Lower leg skin (tissue), 4 donors: ENCODE measurements at regions not wholly inside any gene's neighbourhood (a gene's known extent, or its start where the extent isn't known, plus 50 kb on each side); places are given as distances from the start of the nearest gene placed in this dataset.

Experiments used
- DNase-seq, 2 donors: peaks; one replicate each; pipeline ENCODE4 v3.0.0-alpha.2; 2019; ENCODE audit warnings: low spot score in 2 of 2
- H3K4me3 ChIP-seq: fragments of 200-600 bp; sonication (generic); 2 replicates; pipeline ENCODE4 v1.5.1; 2017; ENCODE audit warnings: mild to moderate bottlenecking, low read depth; ENCODE audit not compliant: poor library complexity, severe bottlenecking
- POLR2A ChIP-seq, 2 donors: fragments of 450-650 bp; IDR thresholded peaks; one replicate each; pipeline ENCODE4 v1.6.1; 2016 to 2017; ENCODE audit warnings: antibody characterized with exemption in 2 of 2, mild to moderate bottlenecking in 1 of 2, moderate library complexity in 1 of 2
- WGBS, 2 donors: methylation state at CpG; one replicate each; pipeline ENCODE4 v1.1.5; 2018; 5-methylcytosine and 5-hydroxymethylcytosine counted together
- intact Hi-C: fragments of 100-400 bp; cut with DNase I; formaldehyde crosslinking; loops from one replicate; pipeline ENCODE4 v1.15.0; 2023; ENCODE audit warnings: low total_unique reads
- TF ChIP-seq, protein P1 (sequence below), 3 donors: fragments of 450-650 bp; IDR thresholded peaks; one replicate each; pipeline ENCODE4 v1.5.1; 2016; ENCODE audit warnings: antibody characterized with exemption in 3 of 3, mild to moderate bottlenecking in 3 of 3, moderate library complexity in 2 of 3

DNA sequence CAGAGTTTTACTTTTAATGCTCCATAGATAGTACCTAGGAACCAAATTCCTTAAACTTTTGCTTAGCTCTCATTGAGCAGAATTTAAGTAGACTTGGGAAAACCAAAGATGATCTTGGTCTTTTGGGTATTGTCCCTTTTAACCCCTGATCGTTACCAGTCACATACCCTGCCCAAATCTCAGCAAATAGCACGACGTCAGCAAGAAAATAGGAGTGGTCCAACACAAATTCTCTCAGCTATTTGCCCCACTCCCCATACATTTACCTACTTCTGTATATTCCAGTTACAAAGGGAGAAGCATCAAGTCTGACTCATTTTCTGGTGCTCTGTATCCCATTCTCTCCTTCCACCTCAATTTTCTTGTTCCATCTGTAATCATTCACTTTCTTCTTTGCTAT is 387.3 kb downstream of the CCDC85A start:
- H3K4me3 ChIP-seq, result no peak overlapping the region
- intact Hi-C loops, result no loop called here
- DNase-seq, result no peak
- WGBS, 2 donors, result 72 to 81% methylated on average over 3 of the region's 3 CpGs
- no peak for TF ChIP-seq POLR2A (IDR thresholded peaks at IDR 0.05)
- TF ChIP-seq, protein P1, sequence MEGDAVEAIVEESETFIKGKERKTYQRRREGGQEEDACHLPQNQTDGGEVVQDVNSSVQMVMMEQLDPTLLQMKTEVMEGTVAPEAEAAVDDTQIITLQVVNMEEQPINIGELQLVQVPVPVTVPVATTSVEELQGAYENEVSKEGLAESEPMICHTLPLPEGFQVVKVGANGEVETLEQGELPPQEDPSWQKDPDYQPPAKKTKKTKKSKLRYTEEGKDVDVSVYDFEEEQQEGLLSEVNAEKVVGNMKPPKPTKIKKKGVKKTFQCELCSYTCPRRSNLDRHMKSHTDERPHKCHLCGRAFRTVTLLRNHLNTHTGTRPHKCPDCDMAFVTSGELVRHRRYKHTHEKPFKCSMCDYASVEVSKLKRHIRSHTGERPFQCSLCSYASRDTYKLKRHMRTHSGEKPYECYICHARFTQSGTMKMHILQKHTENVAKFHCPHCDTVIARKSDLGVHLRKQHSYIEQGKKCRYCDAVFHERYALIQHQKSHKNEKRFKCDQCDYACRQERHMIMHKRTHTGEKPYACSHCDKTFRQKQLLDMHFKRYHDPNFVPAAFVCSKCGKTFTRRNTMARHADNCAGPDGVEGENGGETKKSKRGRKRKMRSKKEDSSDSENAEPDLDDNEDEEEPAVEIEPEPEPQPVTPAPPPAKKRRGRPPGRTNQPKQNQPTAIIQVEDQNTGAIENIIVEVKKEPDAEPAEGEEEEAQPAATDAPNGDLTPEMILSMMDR (IDR thresholded peaks at IDR 0.05), result no peak

DNA sequence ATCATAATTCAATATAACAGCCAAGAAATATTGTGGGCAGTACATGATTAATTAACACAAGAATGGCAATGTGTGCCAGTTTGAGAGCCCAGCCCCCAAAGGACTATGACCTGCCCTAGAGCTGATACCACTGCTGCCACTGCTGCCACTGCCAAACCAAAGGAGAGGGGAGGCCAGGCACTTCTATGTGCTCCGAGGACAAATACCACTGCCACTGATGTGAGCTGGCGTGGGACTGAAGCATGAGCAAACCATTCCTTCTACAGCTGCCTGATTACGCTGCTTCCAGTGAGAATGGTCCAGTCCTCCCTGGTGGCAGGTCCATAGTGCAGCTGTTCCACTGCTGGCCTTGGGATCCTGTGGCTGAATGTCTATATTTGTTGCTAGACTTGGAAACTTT is 392.2 kb downstream of the CCDC85A start:
- WGBS, 2 donors, result 40 to 61% methylated on average over 3 of the region's 3 CpGs
- DNase-seq, result no peak
- intact Hi-C loops, result no loop called here
- TF ChIP-seq POLR2A (IDR thresholded peaks at IDR 0.05), result no peak
- TF ChIP-seq, protein P1 (IDR thresholded peaks at IDR 0.05), result no peak
- H3K4me3 ChIP-seq, result no peak overlapping the region

DNA sequence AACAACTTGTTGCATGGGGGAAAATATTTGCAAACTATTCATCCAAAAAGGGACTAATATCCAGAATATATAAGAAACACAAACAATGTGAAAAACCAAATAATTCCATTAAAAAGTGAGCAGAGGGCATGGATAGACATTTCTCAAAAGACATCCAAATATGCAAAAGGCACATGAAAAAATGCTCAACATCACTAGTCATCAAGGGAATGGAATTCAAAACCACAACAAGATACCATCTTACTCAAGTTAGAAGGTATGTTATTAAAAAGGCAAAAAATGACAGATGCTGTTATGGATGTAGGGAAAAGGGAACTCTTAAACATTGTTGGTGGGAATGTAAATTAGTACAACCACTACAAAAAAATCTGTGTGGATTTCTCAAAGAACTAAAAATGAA is 396.5 kb downstream of the CCDC85A start:
- TF ChIP-seq, protein P1 (IDR thresholded peaks at IDR 0.05), result no peak
- TF ChIP-seq POLR2A (IDR thresholded peaks at IDR 0.05), result no peak
- intact Hi-C loops, result no loop called here
- no peak overlapping the region for H3K4me3 ChIP-seq
- no peak for DNase-seq

DNA sequence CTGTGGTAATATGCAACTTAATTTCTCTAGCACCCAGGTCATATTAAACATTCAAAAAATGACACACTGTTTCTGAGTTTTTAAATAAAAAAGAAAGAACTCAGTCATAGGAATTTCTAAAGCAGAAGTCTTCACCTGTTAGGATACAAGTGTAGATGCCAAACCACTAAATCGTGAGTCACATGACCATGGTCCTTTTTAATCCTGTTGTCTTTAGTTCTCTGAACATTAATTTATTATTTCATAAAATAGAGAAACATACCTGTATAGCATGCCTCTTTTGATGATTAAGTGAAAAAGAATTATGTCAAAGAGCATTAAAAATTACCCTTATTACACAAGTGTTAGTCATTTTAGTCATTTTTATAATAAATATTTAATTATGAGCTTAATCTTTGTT is 398.8 kb downstream of the CCDC85A start:
- no peak for DNase-seq
- WGBS, 2 donors, result 61 to 72% methylated on average over 1 of the region's 1 CpG
- no peak overlapping the region for H3K4me3 ChIP-seq
- intact Hi-C loops, result no loop called here
- TF ChIP-seq, protein P1 (IDR thresholded peaks at IDR 0.05), result no peak
- no peak for TF ChIP-seq POLR2A (IDR thresholded peaks at IDR 0.05)

DNA sequence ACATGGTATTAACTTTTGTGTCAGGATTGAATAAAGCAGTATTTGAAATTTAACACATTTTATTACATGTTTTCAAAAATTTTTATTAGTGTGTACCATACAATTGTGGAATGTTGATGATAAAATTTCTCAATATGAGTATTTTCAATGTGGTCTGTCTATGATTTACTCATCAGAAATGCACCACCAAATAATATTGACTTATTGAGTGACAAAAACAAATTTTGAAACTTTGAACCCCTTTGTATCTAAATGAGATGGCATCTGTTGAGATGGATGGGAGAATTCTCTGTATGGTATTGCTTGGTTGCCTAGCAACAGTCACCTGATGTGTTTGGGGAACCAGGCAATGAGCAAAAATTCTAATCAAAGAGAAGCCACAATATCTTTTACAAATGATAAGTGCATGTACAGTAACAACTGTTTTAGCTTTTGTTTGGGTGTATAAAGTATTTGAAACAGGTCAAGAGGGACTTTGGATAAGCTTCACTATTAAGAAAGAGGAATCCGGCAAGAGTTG is 400.1 kb downstream of the CCDC85A start:
- no peak overlapping the region for H3K4me3 ChIP-seq
- 76 to 94% methylated on average over 1 of the region's 1 CpG for WGBS, 2 donors
- intact Hi-C loops, result no loop called here
- no peak for DNase-seq
- TF ChIP-seq POLR2A (IDR thresholded peaks at IDR 0.05), result no peak

DNA sequence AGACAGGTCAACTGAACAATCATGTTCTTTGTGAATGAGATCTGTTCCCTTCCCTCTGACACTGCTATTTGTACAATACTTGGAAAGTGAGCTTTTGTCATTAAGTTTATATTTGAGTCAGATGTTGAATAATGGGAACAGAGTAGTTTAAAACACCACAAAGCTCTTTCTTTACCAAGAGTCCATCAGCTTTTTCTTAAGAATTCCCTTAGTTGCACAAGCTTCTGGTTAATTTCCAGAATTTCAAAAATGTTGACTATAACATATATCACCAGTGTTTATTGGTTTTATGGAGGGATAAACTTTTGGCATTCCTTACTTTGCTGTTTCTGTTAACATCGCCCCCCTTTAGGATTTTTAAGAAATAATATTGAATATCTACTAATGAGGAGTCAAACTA is 403.7 kb downstream of the CCDC85A start:
- WGBS, 2 donors, result 78 to 87% methylated on average over 1 of the region's 1 CpG
- no peak for DNase-seq
- intact Hi-C loops, result no loop called here
- TF ChIP-seq POLR2A (IDR thresholded peaks at IDR 0.05), result no peak
- TF ChIP-seq, protein P1 (IDR thresholded peaks at IDR 0.05), result no peak
- no peak overlapping the region for H3K4me3 ChIP-seq
